CD8-positive, alpha-beta memory T cell (primary cell): ENCODE measurements at regions not wholly inside any gene's neighbourhood (a gene's known extent, or its start where the extent isn't known, plus 50 kb on each side); places are given as distances from the start of the nearest gene placed in this dataset.

Experiments used
- CTCF ChIA-PET: fragments of 350-600 bp; sonication (Branson Sonifier 250); formaldehyde crosslinking; loops from one replicate; lab custom pipeline; 2021; ENCODE audit warnings: antibody characterized with exemption; lab: Charles Lee
- POLR2A ChIA-PET: fragments of 350-600 bp; sonication (Branson Sonifier 250); formaldehyde crosslinking; loops from one replicate; lab custom pipeline; 2021; ENCODE audit warnings: antibody characterized with exemption; lab: Charles Lee
- DNase-seq, 5 donors: peaks; one replicate each; pipeline versions ENCODE4 v3.0.0 to v3.0.0-alpha.2; 2020 to 2022; ENCODE audit warnings: mixed read lengths in 1 of 5
- H3K27ac ChIP-seq: one replicate; pipeline ENCODE4 v1.7.0; 2013; ENCODE audit warnings: low read depth, mild to moderate bottlenecking, low read length, moderate library complexity
- H3K27me3 ChIP-seq: 2 replicates; pipeline ENCODE4 v1.7.0; 2013; ENCODE audit warnings: low read length, mild to moderate bottlenecking; ENCODE audit not compliant: insufficient read depth, poor library complexity, severe bottlenecking
- H3K36me3 ChIP-seq: 2 replicates; pipeline ENCODE4 v1.7.0; 2013; ENCODE audit warnings: mild to moderate bottlenecking, low read length, moderate library complexity; ENCODE audit not compliant: insufficient read depth
- H3K4me1 ChIP-seq: 2 replicates; pipeline ENCODE4 v1.7.0; 2013; ENCODE audit warnings: mild to moderate bottlenecking, low read length, moderate library complexity; ENCODE audit not compliant: insufficient read depth
- H3K4me3 ChIP-seq: 2 replicates; pipeline ENCODE4 v1.7.0; 2013; ENCODE audit warnings: mild to moderate bottlenecking, low read length
- H3K9me3 ChIP-seq: 2 replicates; pipeline ENCODE4 v1.7.0; 2013; ENCODE audit warnings: mild to moderate bottlenecking, low read length
- H3K27ac Mint-ChIP-seq, 8 donors: one replicate each; pipeline ENCODE4 v1.8.0; 2020 to 2021; ENCODE audit warnings: mixed read lengths in 8 of 8, mild to moderate bottlenecking in 6 of 8, inconsistent platforms in 3 of 8, moderate library complexity in 3 of 8
- H3K27me3 Mint-ChIP-seq, 2 donors: one replicate each; pipeline ENCODE4 v1.8.0; 2020 to 2021; ENCODE audit warnings: mixed read lengths in 2 of 2, mild to moderate bottlenecking in 1 of 2, moderate library complexity in 1 of 2
- H3K36me3 Mint-ChIP-seq, 3 donors: one replicate each; pipeline ENCODE4 v1.8.0; 2020 to 2021; ENCODE audit warnings: mixed read lengths in 3 of 3, inconsistent platforms in 1 of 3, mild to moderate bottlenecking in 1 of 3
- H3K4me1 Mint-ChIP-seq, 3 donors: one replicate each; pipeline ENCODE4 v1.8.0; 2020 to 2021; ENCODE audit warnings: mixed read lengths in 3 of 3, inconsistent platforms in 1 of 3, mild to moderate bottlenecking in 1 of 3
- H3K4me3 Mint-ChIP-seq, 7 donors: one replicate each; pipeline ENCODE4 v1.8.0; 2020 to 2021; ENCODE audit warnings: mixed read lengths in 7 of 7, mild to moderate bottlenecking in 6 of 7, moderate library complexity in 4 of 7, inconsistent platforms in 2 of 7
- H3K9me3 Mint-ChIP-seq, 5 donors: one replicate each; pipeline ENCODE4 v1.8.0; 2020 to 2022; ENCODE audit warnings: mixed read lengths in 5 of 5, mild to moderate bottlenecking in 3 of 5, moderate library complexity in 2 of 5, inconsistent platforms in 1 of 5

DNA sequence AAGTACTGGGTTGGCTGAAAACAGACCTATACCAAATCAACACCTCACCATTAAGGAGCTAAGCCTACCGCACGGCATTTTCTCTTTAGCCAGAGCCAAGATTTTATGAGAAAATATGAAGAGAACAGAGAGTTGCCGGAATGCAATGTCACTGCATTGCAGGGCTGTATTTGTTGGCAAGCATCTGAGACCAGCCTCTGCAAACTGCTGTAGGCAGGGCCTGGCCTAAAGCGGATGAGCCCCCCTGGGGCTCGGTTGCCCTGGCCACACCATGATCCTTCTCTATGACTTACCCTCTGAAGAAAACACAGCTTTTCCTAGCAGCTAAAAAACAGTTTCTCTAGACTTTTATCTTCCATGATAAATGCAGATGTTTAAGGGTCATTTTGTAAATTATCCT, 120.5 kb upstream of the SORBS2 start:
- CTCF ChIA-PET = no interaction called here
- H3K9me3 ChIP-seq = no peaks in the 10 kb centered on the region
- Mint-ChIP-seq H3K9me3 (peaks cover 0 to 2% (median 0%) of the 10 kb centered on the region in 5 donors), H3K27me3 (peaks cover 10 to 22% of the 10 kb centered on the region in 2 donors), H3K4me3 (no peak overlapping the region), H3K27ac (no peak overlapping the region), H3K36me3 (no peaks in the 10 kb centered on the region), H3K4me1 (no peaks in the 10 kb centered on the region)
- no peaks in the 10 kb centered on the region for H3K27me3 ChIP-seq
- POLR2A ChIA-PET = no interaction called here
- DNase-seq = no peak
- H3K36me3 ChIP-seq = no peaks in the 10 kb centered on the region
- no peak overlapping the region for H3K27ac ChIP-seq
- H3K4me3 ChIP-seq = no peak overlapping the region
- no peaks in the 10 kb centered on the region for H3K4me1 ChIP-seq

DNA sequence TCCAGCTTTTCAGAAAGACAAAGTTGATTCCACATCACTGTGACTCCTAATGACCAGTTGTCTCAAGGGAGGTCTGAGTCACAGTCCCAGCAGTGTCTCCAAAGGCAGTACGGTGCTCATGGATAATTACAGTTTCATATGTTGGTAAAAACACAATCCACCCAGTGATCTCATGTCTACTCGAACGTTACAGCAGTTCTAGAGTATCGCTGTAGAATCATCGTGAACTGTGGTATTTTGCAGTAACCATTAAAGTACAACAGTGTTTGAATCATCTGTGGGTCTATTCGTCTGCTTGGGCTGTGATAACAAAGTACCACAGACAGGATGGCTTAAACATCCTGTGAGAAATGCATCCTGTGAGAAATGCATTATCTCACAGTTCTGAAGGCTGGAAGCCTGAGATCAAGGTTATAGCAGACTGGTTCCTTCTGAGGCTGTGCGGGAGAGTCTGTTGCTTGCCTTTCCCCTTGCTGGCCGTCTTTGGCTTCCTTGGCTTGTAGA, 121.1 kb upstream of the SORBS2 start:
- no peaks in the 10 kb centered on the region for H3K36me3 Mint-ChIP-seq
- Histone ChIP-seq H3K27me3 (no peaks in the 10 kb centered on the region), H3K36me3 (no peaks in the 10 kb centered on the region), H3K9me3 (no peaks in the 10 kb centered on the region), H3K4me1 (no peaks in the 10 kb centered on the region), H3K27ac (no peak overlapping the region), H3K4me3 (no peak overlapping the region)
- peaks cover 10 to 22% of the 10 kb centered on the region in 2 donors for H3K27me3 Mint-ChIP-seq
- POLR2A ChIA-PET = no interaction called here
- peaks cover 0 to 2% (median 0%) of the 10 kb centered on the region in 5 donors for H3K9me3 Mint-ChIP-seq
- DNase-seq = no peak
- CTCF ChIA-PET = no interaction called here
- no peaks in the 10 kb centered on the region for H3K4me1 Mint-ChIP-seq
- H3K4me3 Mint-ChIP-seq = no peak overlapping the region
- H3K27ac Mint-ChIP-seq = no peak overlapping the region

DNA sequence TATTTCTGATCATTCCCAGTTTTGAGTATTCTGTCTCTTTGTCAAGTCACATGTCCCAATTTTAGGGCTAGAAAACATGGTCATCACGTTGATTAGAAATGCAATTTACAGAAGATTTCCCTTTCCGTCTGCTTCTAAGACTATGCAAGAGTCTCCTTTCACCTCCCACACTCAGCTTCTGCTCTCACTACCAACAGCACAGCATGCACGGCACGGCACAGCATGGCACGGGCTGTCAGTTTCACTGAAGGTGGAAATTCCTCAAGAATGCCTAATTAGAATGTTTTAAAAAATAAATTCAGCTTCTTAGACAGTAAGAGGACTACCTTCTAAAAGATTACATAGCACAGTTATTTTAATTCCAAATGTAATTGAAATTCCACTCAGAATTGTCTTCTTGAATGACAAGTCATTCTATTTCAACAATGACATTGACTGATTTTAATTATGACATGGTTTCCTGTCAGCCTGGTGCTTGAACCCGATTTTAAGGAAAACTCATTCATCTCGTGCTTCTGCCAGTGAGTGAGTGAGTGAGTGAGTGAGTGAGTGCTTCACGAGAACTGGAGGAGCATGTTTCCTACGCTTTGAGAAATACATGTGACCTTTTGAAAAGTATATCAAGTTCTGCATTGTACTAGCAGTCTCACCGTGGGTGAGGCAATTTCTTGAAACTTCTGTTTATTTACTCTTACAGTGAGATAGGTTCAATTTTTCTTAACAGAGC, 124.8 kb upstream of the SORBS2 start:
- Histone ChIP-seq H3K9me3 (no peaks in the 10 kb centered on the region), H3K27me3 (no peaks in the 10 kb centered on the region), H3K4me3 (no peak overlapping the region), H3K4me1 (no peaks in the 10 kb centered on the region), H3K27ac (no peak overlapping the region), H3K36me3 (no peaks in the 10 kb centered on the region)
- peaks cover 7 to 11% of the 10 kb centered on the region in 2 donors for H3K27me3 Mint-ChIP-seq
- H3K4me1 Mint-ChIP-seq = no peaks in the 10 kb centered on the region
- H3K4me3 Mint-ChIP-seq = no peak overlapping the region
- peaks cover 0 to 2% (median 0%) of the 10 kb centered on the region in 5 donors for H3K9me3 Mint-ChIP-seq
- no peak for DNase-seq
- H3K27ac Mint-ChIP-seq = no peak overlapping the region
- POLR2A ChIA-PET = no interaction called here
- no peaks in the 10 kb centered on the region for H3K36me3 Mint-ChIP-seq
- CTCF ChIA-PET = no interaction called here

DNA sequence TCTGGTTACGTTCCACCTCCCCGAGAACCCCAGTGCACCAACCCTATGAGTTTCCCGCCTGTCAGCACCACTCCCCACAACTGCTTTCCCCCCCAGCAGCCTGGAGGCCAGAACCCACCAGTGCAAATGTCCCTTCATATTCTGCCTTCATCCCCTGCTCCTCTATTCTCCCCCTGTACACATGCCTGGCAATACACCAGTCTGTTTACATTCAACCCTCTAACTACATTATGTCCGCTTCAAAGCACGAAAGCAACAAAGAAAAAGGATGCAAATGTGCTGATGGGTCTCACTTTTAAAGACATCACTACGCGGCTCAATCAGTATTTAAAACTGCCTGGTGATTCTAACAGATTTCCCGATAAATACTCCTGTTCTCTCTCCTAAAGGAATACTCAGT, 126.7 kb upstream of the SORBS2 start:
- Mint-ChIP-seq H3K36me3 (no peaks in the 10 kb centered on the region), H3K4me3 (no peak overlapping the region), H3K4me1 (no peaks in the 10 kb centered on the region), H3K9me3 (peaks cover 0 to 2% (median 0%) of the 10 kb centered on the region in 5 donors), H3K27me3 (peaks cover 3 to 7% of the 10 kb centered on the region in 2 donors), H3K27ac (no peak overlapping the region)
- Histone ChIP-seq H3K4me1 (no peaks in the 10 kb centered on the region), H3K36me3 (no peaks in the 10 kb centered on the region), H3K9me3 (no peaks in the 10 kb centered on the region), H3K4me3 (no peak overlapping the region), H3K27me3 (no peaks in the 10 kb centered on the region), H3K27ac (no peak overlapping the region)
- CTCF ChIA-PET = no interaction called here
- DNase-seq = no peak
- POLR2A ChIA-PET = no interaction called here

DNA sequence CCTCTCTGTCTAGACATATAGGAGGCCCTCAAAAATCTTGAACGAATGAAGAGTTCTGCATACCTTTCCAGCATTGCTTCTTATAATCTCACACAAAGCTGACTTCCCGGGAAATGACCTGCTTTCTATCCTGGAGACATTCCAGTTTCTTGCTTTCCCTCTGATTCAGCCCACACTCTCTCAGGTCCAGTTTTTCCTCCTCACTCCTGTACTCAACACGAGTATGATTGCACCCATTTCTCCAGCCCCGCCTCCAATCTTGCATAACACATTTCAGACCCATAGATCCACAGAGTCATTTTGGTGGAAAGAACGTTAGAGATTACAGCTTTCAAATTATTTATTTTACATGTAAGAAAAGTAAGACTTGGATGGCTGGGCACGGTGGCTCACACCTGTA, 127.5 kb upstream of the TLR3 start:
- DNase-seq = no peak
- Mint-ChIP-seq H3K4me3 (no peak overlapping the region), H3K4me1 (no peaks in the 10 kb centered on the region), H3K27ac (no peak overlapping the region), H3K9me3 (peaks cover 0 to 2% (median 0%) of the 10 kb centered on the region in 5 donors), H3K27me3 (peaks cover 0 to 3% of the 10 kb centered on the region in 2 donors), H3K36me3 (no peaks in the 10 kb centered on the region)
- Histone ChIP-seq H3K4me3 (no peak overlapping the region), H3K36me3 (no peaks in the 10 kb centered on the region), H3K4me1 (no peaks in the 10 kb centered on the region), H3K27ac (no peak overlapping the region), H3K9me3 (no peaks in the 10 kb centered on the region), H3K27me3 (no peaks in the 10 kb centered on the region)
- ChIA-PET POLR2A (no interaction called here), CTCF (no interaction called here)

DNA sequence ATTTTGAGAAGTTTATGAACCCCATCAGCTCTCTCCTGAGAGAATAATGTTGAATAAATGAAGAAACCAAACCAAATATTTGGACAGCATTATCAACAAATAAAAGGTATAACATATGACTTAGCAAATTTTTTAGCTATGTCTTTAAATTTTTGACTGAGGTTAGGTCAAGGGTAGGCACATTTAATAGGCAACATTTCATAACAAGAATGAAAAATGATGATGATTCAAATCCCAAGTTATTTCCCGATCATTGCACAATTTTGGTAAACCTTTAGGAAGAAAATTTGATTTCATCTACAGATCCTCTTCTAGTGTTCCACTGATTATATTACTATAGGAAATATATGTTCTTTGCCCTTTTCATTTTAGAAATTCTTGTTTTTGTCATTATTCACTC, 123.7 kb upstream of the TLR3 start:
- Mint-ChIP-seq H3K4me1 (no peaks in the 10 kb centered on the region), H3K4me3 (no peak overlapping the region)
- CTCF ChIA-PET = no interaction called here

DNA sequence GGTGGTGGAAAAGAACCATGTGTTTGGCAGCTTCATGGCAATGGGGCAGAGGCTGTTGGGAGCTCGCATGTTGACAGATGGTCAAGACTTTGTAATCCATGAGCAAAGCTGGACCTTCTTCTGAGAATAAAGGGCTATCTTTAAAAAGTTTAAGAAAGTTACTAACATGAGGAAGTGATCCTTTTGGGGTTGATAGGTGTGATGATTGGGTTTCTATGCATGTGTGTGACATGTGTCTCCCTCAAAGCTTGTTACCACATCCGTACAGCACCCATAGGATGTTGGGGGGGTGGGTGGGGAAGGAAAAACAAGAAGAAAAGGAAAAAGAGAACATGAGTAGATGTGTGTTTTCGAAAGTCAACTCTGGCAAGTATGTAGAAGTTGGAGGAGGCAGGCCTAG, 123.0 kb upstream of the TLR3 start:
- H3K27me3 ChIP-seq = no peaks in the 10 kb centered on the region
- ChIA-PET CTCF (no interaction called here), POLR2A (no interaction called here)
- Mint-ChIP-seq H3K4me1 (no peaks in the 10 kb centered on the region), H3K9me3 (peaks cover 0 to 2% (median 0%) of the 10 kb centered on the region in 5 donors), H3K27ac (no peak overlapping the region), H3K4me3 (no peak overlapping the region), H3K27me3 (peaks cover 3 to 6% of the 10 kb centered on the region in 2 donors), H3K36me3 (no peaks in the 10 kb centered on the region)
- no peaks in the 10 kb centered on the region for H3K36me3 ChIP-seq
- no peak for DNase-seq
- H3K9me3 ChIP-seq = no peaks in the 10 kb centered on the region
- no peaks in the 10 kb centered on the region for H3K4me1 ChIP-seq
- no peak overlapping the region for H3K4me3 ChIP-seq
- no peak overlapping the region for H3K27ac ChIP-seq

More for the DNA sequence above, 123.7 kb upstream of the TLR3 start:
- H3K9me3 Mint-ChIP-seq = peaks cover 0 to 2% (median 0%) of the 10 kb centered on the region in 5 donors
- DNase-seq = no peak
- H3K4me3 ChIP-seq = no peak overlapping the region
- peaks cover 3% of the 10 kb centered on the region in 2 donors for H3K27me3 Mint-ChIP-seq
- H3K4me1 ChIP-seq = no peaks in the 10 kb centered on the region
- no peak overlapping the region for H3K27ac ChIP-seq
- no peaks in the 10 kb centered on the region for H3K36me3 ChIP-seq
- H3K9me3 ChIP-seq = no peaks in the 10 kb centered on the region
- H3K27me3 ChIP-seq = no peaks in the 10 kb centered on the region
- H3K36me3 Mint-ChIP-seq = no peaks in the 10 kb centered on the region
- POLR2A ChIA-PET = no interaction called here
- no peak overlapping the region for H3K27ac Mint-ChIP-seq

DNA sequence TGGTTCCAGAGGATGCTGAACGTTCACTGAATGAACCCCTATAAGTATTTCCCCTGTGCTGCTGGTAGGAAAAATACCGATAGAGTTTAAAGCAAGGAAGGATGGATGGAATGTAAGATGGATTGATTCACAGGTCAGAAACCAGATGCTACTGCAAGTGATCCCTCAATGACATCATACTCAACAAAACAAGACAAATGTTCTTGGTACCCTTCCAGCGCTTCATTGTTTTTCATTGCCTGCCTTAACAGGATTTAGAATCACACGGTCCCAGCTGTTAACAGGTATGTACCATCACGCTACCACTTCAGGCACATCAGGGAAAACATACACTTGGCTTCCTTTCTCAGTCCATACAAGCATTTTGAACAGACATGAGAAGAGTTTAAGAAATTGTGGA, 118.1 kb upstream of the TLR3 start:
- ChIA-PET POLR2A (no interaction called here), CTCF (no interaction called here)
- H3K9me3 ChIP-seq = no peaks in the 10 kb centered on the region
- H3K4me3 Mint-ChIP-seq = no peak overlapping the region
- peaks cover 3 to 5% of the 10 kb centered on the region in 2 donors for H3K27me3 Mint-ChIP-seq
- no peaks in the 10 kb centered on the region for H3K4me1 Mint-ChIP-seq
- no peaks in the 10 kb centered on the region for H3K27me3 ChIP-seq
- no peak overlapping the region for H3K27ac Mint-ChIP-seq
- H3K9me3 Mint-ChIP-seq = peaks cover 0 to 2% (median 0%) of the 10 kb centered on the region in 5 donors
- H3K36me3 Mint-ChIP-seq = no peaks in the 10 kb centered on the region
- no peak for DNase-seq
- H3K36me3 ChIP-seq = no peaks in the 10 kb centered on the region
- no peak overlapping the region for H3K27ac ChIP-seq
- H3K4me3 ChIP-seq = no peak overlapping the region
- no peaks in the 10 kb centered on the region for H3K4me1 ChIP-seq
